ENCODE measurements at regions not wholly inside any gene's neighbourhood (a gene's known extent, or its start where the extent isn't known, plus 50 kb on each side); places are given as distances from the start of the nearest gene placed in this dataset.

GRCh38 chr1:229146647-229147046 is 124.3 kb upstream of the RAB4A start:
- no peak for TF ChIP-seq CTCF (IDR thresholded peaks at IDR 0.05; ENCODE audit: poor library complexity, severe bottlenecking)
- no peak for TF ChIP-seq POLR2AphosphoS5 (IDR thresholded peaks at IDR 0.05)
- TF ChIP-seq EZH2 (IDR thresholded peaks at IDR 0.05; ENCODE audit: borderline replicate concordance, insufficient read depth, low read length, poor library complexity, severe bottlenecking) = no peak
- TF ChIP-seq REST (IDR thresholded peaks at IDR 0.05; ENCODE audit: borderline replicate concordance) = no peak
